Keratinocyte (primary cell): ENCODE measurements at regions not wholly inside any gene's neighbourhood (a gene's known extent, or its start where the extent isn't known, plus 50 kb on each side); places are given as distances from the start of the nearest gene placed in this dataset.

Experiments used
- CTCF ChIP-seq, 3 experiments: IDR thresholded peaks in 1 of 3; conservative IDR thresholded peaks in 1 of 3; optimal IDR thresholded peaks in 1 of 3; 2 replicates in 2 of 3; 3 replicates in 1 of 3; pipeline versions ENCODE3 to v1.5.1; 2011; ENCODE audit warnings: low read length in 3 of 3, mild to moderate bottlenecking in 3 of 3, moderate library complexity in 2 of 3, control low read depth in 1 of 3, inconsistent platforms in 1 of 3; ENCODE audit not compliant: insufficient read depth in 2 of 3; ENCODE audit errors: extremely low read depth in 1 of 3
- EZH2 ChIP-seq: IDR thresholded peaks from one replicate; pipeline ENCODE4 v1.6.1; 2012; ENCODE audit warnings: inconsistent platforms, mild to moderate bottlenecking, low read length, moderate library complexity

- no peak for TF ChIP-seq CTCF (optimal IDR thresholded peaks at IDR 0.05 in 1 of 3, IDR thresholded peaks at IDR 0.05 in 1 of 3, conservative IDR thresholded peaks at IDR 0.05 in 1 of 3; ENCODE audit: extremely low read depth in 1 of 3, insufficient read depth in 2 of 3, low read length in 3 of 3)
- no peak for TF ChIP-seq EZH2
Observed at GRCh38 chr10:31166606-31167005, 134.9 kb upstream of the ZNF438 start.
